SK-N-SH treated with all-trans-retinoic acid at 6 μM for 48 hours (cell line): ENCODE measurements at regions not wholly inside any gene's neighbourhood (a gene's known extent, or its start where the extent isn't known, plus 50 kb on each side); places are given as distances from the start of the nearest gene placed in this dataset.

Source experiments
- ATAC-seq: fragments of 200-7000 bp; cut with Tn5 transposase; 3 replicates; pipeline ENCODE4 v1.9.1; 2020; ENCODE audit warnings: mild to moderate bottlenecking, moderate library complexity
- ARNTL ChIP-seq: fragments of 450-650 bp; formaldehyde crosslinking; IDR thresholded peaks from 2 replicates; pipeline ENCODE4 v1.5.0; 2020; ENCODE audit warnings: low read depth, mild to moderate bottlenecking, moderate library complexity, borderline replicate concordance
- BACH2 ChIP-seq: fragments of 250-450 bp; sonication (Bioruptor Pico); IDR thresholded peaks from 2 replicates; pipeline ENCODE4 v1.9.0; 2021; ENCODE audit warnings: mild to moderate bottlenecking, borderline replicate concordance
- CSDC2 ChIP-seq: fragments of 250-450 bp; sonication (Bioruptor Pico); IDR thresholded peaks from 2 replicates; pipeline ENCODE4 v1.5.0; 2020; ENCODE audit warnings: mild to moderate bottlenecking, moderate library complexity
- ESRRG ChIP-seq: fragments of 250-450 bp; sonication (Bioruptor Pico); IDR thresholded peaks from 2 replicates; pipeline ENCODE4 v1.6.1; 2021; ENCODE audit warnings: mild to moderate bottlenecking
- GLIS3 ChIP-seq: fragments of 250-450 bp; sonication (Bioruptor Pico); IDR thresholded peaks from 2 replicates; pipeline ENCODE4 v1.5.0; 2020; ENCODE audit warnings: mild to moderate bottlenecking, moderate library complexity
- ISL1 ChIP-seq: fragments of 250-450 bp; sonication (Bioruptor Pico); IDR thresholded peaks from 2 replicates; pipeline ENCODE4 v2.1.2; 2022; ENCODE audit warnings: mild to moderate bottlenecking, moderate library complexity
- OSR1 ChIP-seq: fragments of 250-450 bp; sonication (Bioruptor Pico); IDR thresholded peaks from 2 replicates; pipeline ENCODE4 v1.8.0; 2022; ENCODE audit warnings: moderate library complexity, mild to moderate bottlenecking, inconsistent platforms
- RARB ChIP-seq: fragments of 250-450 bp; sonication (Bioruptor Pico); IDR thresholded peaks from 2 replicates; pipeline ENCODE4 v1.8.0; 2021; ENCODE audit warnings: mild to moderate bottlenecking, moderate library complexity
- TCF4 ChIP-seq: fragments of 250-450 bp; sonication (Bioruptor Pico); IDR thresholded peaks from 2 replicates; pipeline ENCODE4 v1.8.0; 2021; ENCODE audit warnings: mild to moderate bottlenecking, moderate library complexity, borderline replicate concordance
- TOX ChIP-seq: fragments of 250-450 bp; sonication (Bioruptor Pico); IDR thresholded peaks from 2 replicates; pipeline ENCODE4 v1.8.0; 2021; ENCODE audit warnings: mild to moderate bottlenecking, moderate library complexity, borderline replicate concordance
- ZFP3 ChIP-seq: fragments of 250-450 bp; sonication (Bioruptor Pico); IDR thresholded peaks from 2 replicates; pipeline ENCODE4 v1.5.0; 2020; ENCODE audit warnings: mild to moderate bottlenecking, moderate library complexity
- ZFP30 ChIP-seq: fragments of 450-650 bp; formaldehyde crosslinking; IDR thresholded peaks from 2 replicates; pipeline ENCODE4 v1.5.0; 2022; ENCODE audit warnings: mild to moderate bottlenecking, moderate library complexity
- ZNF565 ChIP-seq: fragments of 450-650 bp; formaldehyde crosslinking; conservative IDR thresholded peaks from 2 replicates; pipeline ENCODE4 v1.5.0; 2020; ENCODE audit warnings: low read depth, mild to moderate bottlenecking, moderate library complexity
- ZNF70 ChIP-seq: fragments of 450-650 bp; formaldehyde crosslinking; IDR thresholded peaks from 2 replicates; pipeline ENCODE4 v1.5.0; 2020; ENCODE audit warnings: mild to moderate bottlenecking, moderate library complexity
- ZNF8 ChIP-seq: fragments of 450-650 bp; formaldehyde crosslinking; IDR thresholded peaks from 2 replicates; pipeline ENCODE4 v1.5.0; 2020; ENCODE audit warnings: mild to moderate bottlenecking, moderate library complexity
- TF ChIP-seq, protein P1 (sequence below): fragments of 250-450 bp; sonication (Bioruptor Pico); IDR thresholded peaks from 2 replicates; pipeline ENCODE4 v1.8.0; 2021; ENCODE audit warnings: low read depth, mild to moderate bottlenecking, moderate library complexity, borderline replicate concordance
- TF ChIP-seq, protein P2 (sequence below): fragments of 250-450 bp; sonication (Bioruptor Pico); IDR thresholded peaks from 2 replicates; pipeline ENCODE4 v1.5.0; 2020; ENCODE audit warnings: mild to moderate bottlenecking, moderate library complexity
- TF ChIP-seq, protein P3 (sequence below): fragments of 250-450 bp; sonication (Bioruptor Pico); IDR thresholded peaks from 2 replicates; pipeline ENCODE4 v1.5.1; 2021; ENCODE audit warnings: mild to moderate bottlenecking, moderate library complexity
- TF ChIP-seq, protein P4 (sequence below): fragments of 250-450 bp; sonication (Bioruptor Pico); IDR thresholded peaks from 2 replicates; pipeline ENCODE4 v1.8.0; 2020; ENCODE audit warnings: mild to moderate bottlenecking, moderate library complexity, borderline replicate concordance
- TF ChIP-seq, protein P5 (sequence below): fragments of 250-450 bp; sonication (Bioruptor Pico); IDR thresholded peaks from 2 replicates; pipeline ENCODE4 v1.5.1; 2020; ENCODE audit warnings: low read depth, mild to moderate bottlenecking, moderate library complexity

DNA sequence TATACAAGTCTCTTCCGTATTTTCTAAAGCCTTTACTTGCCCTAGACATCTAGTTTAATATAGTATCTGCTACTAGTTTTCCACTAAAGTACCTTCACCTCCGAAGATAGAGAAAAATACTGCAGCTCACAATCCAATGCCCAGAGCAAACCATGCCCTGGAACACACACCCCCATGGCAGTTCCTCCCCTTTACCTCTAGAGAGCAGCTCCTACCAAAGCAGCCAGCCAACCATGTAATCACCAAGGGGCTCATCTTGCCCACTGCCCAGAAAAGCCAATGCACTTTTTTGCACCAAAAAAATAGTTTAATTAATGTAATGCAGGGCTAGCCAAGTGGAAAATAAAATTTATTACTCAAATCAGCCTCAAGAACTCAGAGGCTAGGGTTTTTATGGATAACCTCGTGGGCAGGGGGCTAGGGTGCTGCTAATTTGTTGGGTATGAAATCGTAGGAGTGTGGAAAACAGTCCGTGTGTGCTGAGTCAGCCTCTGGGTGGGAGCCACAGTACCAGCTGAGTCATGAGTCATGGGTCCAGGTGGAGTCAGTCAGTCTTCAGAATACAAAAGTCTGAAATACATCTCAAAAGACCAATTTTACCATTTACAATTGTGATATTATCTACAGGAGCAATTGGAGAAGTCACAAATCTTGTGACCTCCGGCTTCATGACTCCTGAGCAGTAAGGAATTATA, 120.1 kb upstream of the ACO1 start:
- TF ChIP-seq RARB (CRISPR knock-in tag) (no peak), GLIS3 (no peak), CSDC2 (no peak)
- no peak for ATAC-seq

DNA sequence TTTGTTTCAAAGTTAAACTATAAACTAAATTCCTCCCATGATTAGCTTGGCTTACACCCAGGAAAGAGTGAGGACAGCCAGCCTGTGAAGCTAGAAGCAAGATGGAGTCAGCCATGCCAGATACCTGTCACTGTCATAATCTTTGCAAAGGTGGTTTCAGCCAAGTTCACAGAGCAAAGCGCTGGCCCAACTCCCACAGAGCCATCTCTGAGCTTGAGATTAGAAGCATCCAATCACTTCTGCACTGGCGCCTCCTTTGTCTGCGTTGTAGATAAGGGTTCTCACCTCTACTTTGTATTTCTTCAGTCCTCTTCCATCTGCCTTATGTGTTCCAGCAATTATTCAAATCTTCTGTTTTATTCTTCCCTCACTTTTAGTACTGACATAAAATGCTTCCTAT, 119.4 kb upstream of the ACO1 start:
- ATAC-seq: no peak
- no peak for TF ChIP-seq OSR1
- TF ChIP-seq ARNTL: no peak

DNA sequence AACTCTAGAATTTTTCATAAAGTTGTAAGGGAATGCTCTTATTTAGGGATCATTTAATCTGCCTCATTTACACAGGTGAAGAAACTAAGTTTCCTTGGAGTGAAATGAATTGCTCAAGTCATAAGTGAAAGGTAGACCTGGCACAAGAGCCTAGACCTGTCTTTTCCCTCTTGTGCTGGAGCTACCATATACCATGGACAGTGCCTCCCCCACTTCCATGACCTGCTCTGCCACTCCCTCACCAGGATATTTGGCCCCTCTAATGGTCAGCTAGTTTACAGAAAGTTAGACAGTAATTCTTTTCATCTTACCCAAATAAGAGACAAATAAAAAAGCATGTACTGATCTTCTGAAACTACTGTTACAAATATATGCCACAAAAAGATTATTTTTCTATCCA, 105.5 kb upstream of the ACO1 start:
- no peak for ATAC-seq
- TF ChIP-seq ZFP3: no peak
- no peak for TF ChIP-seq ARNTL
- TF ChIP-seq GLIS3: no peak
- no peak for TF ChIP-seq TOX (CRISPR knock-in tag)
- TF ChIP-seq ISL1 (CRISPR knock-in tag): no peak
- TF ChIP-seq, protein P1, sequence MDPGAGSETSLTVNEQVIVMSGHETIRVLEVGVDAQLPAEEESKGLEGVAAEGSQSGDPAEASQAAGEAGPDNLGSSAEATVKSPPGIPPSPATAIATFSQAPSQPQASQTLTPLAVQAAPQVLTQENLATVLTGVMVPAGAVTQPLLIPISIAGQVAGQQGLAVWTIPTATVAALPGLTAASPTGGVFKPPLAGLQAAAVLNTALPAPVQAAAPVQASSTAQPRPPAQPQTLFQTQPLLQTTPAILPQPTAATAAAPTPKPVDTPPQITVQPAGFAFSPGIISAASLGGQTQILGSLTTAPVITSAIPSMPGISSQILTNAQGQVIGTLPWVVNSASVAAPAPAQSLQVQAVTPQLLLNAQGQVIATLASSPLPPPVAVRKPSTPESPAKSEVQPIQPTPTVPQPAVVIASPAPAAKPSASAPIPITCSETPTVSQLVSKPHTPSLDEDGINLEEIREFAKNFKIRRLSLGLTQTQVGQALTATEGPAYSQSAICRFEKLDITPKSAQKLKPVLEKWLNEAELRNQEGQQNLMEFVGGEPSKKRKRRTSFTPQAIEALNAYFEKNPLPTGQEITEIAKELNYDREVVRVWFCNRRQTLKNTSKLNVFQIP (CRISPR knock-in tag): no peak
- TF ChIP-seq ESRRG: no peak
- TF ChIP-seq BACH2 (CRISPR knock-in tag): no peak
- TF ChIP-seq, protein P2, sequence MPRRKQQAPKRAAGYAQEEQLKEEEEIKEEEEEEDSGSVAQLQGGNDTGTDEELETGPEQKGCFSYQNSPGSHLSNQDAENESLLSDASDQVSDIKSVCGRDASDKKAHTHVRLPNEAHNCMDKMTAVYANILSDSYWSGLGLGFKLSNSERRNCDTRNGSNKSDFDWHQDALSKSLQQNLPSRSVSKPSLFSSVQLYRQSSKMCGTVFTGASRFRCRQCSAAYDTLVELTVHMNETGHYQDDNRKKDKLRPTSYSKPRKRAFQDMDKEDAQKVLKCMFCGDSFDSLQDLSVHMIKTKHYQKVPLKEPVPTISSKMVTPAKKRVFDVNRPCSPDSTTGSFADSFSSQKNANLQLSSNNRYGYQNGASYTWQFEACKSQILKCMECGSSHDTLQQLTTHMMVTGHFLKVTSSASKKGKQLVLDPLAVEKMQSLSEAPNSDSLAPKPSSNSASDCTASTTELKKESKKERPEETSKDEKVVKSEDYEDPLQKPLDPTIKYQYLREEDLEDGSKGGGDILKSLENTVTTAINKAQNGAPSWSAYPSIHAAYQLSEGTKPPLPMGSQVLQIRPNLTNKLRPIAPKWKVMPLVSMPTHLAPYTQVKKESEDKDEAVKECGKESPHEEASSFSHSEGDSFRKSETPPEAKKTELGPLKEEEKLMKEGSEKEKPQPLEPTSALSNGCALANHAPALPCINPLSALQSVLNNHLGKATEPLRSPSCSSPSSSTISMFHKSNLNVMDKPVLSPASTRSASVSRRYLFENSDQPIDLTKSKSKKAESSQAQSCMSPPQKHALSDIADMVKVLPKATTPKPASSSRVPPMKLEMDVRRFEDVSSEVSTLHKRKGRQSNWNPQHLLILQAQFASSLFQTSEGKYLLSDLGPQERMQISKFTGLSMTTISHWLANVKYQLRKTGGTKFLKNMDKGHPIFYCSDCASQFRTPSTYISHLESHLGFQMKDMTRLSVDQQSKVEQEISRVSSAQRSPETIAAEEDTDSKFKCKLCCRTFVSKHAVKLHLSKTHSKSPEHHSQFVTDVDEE (CRISPR knock-in tag): no peak
- TF ChIP-seq, protein P3, sequence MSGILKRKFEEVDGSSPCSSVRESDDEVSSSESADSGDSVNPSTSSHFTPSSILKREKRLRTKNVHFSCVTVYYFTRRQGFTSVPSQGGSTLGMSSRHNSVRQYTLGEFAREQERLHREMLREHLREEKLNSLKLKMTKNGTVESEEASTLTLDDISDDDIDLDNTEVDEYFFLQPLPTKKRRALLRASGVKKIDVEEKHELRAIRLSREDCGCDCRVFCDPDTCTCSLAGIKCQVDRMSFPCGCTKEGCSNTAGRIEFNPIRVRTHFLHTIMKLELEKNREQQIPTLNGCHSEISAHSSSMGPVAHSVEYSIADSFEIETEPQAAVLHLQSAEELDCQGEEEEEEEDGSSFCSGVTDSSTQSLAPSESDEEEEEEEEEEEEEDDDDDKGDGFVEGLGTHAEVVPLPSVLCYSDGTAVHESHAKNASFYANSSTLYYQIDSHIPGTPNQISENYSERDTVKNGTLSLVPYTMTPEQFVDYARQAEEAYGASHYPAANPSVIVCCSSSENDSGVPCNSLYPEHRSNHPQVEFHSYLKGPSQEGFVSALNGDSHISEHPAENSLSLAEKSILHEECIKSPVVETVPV (CRISPR knock-in tag): no peak
- no peak for TF ChIP-seq CSDC2
- TF ChIP-seq, protein P4, sequence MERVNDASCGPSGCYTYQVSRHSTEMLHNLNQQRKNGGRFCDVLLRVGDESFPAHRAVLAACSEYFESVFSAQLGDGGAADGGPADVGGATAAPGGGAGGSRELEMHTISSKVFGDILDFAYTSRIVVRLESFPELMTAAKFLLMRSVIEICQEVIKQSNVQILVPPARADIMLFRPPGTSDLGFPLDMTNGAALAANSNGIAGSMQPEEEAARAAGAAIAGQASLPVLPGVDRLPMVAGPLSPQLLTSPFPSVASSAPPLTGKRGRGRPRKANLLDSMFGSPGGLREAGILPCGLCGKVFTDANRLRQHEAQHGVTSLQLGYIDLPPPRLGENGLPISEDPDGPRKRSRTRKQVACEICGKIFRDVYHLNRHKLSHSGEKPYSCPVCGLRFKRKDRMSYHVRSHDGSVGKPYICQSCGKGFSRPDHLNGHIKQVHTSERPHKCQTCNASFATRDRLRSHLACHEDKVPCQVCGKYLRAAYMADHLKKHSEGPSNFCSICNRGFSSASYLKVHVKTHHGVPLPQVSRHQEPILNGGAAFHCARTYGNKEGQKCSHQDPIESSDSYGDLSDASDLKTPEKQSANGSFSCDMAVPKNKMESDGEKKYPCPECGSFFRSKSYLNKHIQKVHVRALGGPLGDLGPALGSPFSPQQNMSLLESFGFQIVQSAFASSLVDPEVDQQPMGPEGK (CRISPR knock-in tag): no peak
- TF ChIP-seq TCF4: no peak
- TF ChIP-seq OSR1: no peak
- no peak for TF ChIP-seq ZNF70 (CRISPR knock-in tag)
- TF ChIP-seq RARB (CRISPR knock-in tag): no peak
- TF ChIP-seq ZNF565 (CRISPR knock-in tag): no peak
- TF ChIP-seq, all 23 proteins: peak for 0

DNA sequence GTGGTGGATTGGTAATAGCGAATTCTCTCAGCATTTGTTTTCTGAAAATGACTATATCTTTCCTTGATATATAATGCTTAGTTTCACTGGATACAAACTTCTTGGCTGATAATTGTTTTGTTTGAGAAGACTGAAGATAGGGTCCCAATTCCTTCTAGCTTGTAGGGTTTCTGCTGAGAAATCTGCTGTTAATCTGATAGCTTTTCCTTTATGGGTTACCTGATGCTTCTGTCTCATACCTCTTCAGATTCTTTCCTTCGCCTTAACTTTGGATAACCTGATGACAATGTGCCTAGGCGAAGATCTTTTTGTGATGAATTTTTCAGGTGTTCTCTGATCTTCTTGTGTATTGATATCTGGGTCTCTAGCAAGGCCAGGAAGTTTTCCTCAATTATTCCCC, 94.7 kb upstream of the ACO1 start:
- ATAC-seq: no peak
- TF ChIP-seq, protein P3 (CRISPR knock-in tag): no peak
- TF ChIP-seq, protein P4 (CRISPR knock-in tag): no peak
- no peak for TF ChIP-seq TOX (CRISPR knock-in tag)
- no peak for TF ChIP-seq ZNF8 (CRISPR knock-in tag)
- TF ChIP-seq, protein P2 (CRISPR knock-in tag): no peak
- no peak for TF ChIP-seq GLIS3
- TF ChIP-seq ZNF565 (CRISPR knock-in tag): no peak
- no peak for TF ChIP-seq ESRRG
- no peak for TF ChIP-seq CSDC2
- TF ChIP-seq, protein P5, sequence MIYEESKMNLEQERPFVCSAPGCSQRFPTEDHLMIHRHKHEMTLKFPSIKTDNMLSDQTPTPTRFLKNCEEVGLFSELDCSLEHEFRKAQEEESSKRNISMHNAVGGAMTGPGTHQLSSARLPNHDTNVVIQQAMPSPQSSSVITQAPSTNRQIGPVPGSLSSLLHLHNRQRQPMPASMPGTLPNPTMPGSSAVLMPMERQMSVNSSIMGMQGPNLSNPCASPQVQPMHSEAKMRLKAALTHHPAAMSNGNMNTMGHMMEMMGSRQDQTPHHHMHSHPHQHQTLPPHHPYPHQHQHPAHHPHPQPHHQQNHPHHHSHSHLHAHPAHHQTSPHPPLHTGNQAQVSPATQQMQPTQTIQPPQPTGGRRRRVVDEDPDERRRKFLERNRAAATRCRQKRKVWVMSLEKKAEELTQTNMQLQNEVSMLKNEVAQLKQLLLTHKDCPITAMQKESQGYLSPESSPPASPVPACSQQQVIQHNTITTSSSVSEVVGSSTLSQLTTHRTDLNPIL (CRISPR knock-in tag): no peak
- TF ChIP-seq ZFP30: no peak
